GM20000 (cell line): ENCODE measurements at regions not wholly inside any gene's neighbourhood (a gene's known extent, or its start where the extent isn't known, plus 50 kb on each side); places are given as distances from the start of the nearest gene placed in this dataset.

Experiments
- DNase-seq: peaks from one replicate; pipeline ENCODE4 v3.0.0; 2012; ENCODE audit warnings: low spot score
- CTCF ChIP-seq: IDR thresholded peaks from 2 replicates; pipeline ENCODE4 v1.5.1; 2012; ENCODE audit warnings: mild to moderate bottlenecking, control low read depth; ENCODE audit errors: extremely low read depth, missing control alignments

DNA sequence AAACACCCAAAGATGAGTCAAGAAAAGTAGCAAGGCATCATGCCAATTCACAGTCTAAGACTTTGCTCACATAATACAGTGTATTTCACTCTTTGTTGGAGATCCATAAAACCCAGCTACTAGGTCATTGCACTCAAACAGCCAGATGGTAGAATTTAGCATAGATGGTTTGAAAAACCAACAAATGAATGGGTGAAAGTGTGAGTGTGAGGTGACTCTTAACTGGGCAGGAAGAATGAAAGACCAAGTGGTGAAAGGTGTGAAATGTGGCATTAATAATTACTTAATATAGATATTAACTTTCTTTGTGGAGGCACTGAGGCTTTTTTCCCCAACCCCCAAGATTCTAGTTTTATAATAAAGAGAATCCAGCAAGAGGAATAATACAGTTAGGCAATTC lies 159.5 kb downstream of the SQOR start:
- TF ChIP-seq CTCF: no peak
- no peak for DNase-seq

- TF ChIP-seq CTCF: no peak
- no peak for DNase-seq
These were observed 160.0 kb downstream of the SQOR start for GRCh38 chr15:45794712-45795439.

DNA sequence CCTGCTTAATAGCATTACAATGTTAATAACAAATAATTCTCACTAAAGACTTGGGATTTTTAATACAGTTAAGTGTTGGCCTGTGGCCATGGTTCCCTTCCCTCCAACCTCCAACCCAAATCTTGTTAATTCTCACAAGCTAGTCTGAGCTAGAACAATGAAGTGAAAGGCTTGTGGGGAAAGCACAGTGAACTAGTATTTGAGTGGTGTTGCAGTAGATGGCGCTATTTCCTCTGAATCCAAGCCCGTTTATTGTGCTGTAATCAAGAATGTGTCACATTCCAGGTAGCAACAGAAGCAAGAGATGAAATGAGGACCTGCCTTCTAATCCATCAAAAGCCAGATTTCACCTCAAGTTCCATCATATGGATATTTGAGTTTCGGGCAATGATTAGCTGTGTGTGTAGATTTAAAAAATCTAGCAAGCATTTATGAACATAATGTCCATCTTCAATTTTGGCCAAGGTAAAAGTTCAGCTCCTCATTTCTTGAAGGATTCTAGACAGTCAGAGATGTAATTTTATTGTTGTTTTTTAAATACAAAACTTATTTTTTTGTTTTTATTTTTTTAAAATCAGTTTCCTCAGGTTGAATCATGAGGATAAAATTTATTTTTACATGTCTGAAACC lies 160.7 kb downstream of the SQOR start:
- peak; percentile 22 for DNase-seq
- TF ChIP-seq CTCF: no peak

DNA sequence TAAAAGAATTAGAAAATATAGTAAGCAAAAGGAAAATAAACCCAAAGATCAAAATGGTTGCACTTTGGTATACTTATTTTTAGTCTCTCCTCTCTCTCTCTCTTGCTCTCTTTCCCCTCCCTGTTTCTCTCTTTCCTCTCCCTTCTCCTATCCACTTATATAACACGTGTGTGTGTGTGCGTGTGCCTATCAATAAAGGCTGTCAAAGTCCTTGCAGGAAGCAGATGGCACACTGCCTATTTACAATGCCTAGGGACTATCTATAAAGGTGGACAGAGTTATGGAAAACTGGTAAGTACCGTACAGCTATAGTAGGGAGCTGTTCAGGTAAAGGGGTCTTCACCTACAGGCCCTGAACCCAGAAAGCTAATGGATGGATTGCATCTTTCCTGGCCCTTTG lies 161.6 kb downstream of the SQOR start:
- TF ChIP-seq CTCF: no peak
- no peak for DNase-seq

- no peak for TF ChIP-seq CTCF
- DNase-seq: no peak
These were observed 164.7 kb downstream of the SQOR start for GRCh38 chr15:45799508-45799907.

DNA sequence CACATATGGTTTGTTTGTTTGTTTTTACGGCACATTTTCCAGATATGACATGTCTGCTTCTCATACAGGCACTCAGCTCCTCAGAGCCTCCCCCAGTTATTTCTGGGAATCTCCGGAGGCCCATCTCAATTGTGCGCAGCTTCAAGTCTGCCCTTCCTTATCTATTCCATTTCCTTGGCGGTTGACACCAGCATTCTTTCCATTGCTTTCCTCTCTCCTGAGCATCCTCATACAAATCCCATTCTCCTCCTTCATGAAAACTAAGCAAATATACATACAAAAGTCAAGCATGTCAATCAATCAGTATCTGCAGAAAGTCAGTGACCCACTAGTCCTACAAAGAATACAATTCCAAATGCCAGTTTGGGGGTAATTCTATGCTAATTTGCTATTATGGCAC lies 166.7 kb downstream of the SQOR start:
- no peak for DNase-seq
- TF ChIP-seq CTCF: no peak

DNA sequence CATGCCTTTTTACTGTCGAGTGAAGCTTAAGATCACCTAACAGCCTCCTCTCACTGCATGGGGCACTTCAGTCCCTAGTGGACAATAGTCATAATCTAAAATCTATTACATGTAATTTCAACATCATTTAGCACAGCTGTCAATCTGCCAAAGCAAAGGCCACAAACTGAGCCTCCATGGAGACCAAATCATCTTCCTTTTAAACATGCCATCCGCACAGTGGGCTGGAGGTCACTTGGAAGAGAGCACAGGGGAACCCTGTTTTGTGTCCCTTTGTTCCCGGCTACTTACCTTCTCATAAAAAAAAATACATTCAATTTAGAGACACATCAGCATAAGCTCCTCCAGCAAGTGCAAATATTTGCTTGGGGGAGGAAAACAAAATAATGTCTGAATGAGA lies 167.3 kb downstream of the SQOR start:
- no peak for DNase-seq
- TF ChIP-seq CTCF: no peak
